Mesenteric fat pad (tissue), 1 donor: ENCODE measurements at regions not wholly inside any gene's neighbourhood (a gene's known extent, or its start where the extent isn't known, plus 50 kb on each side); places are given as distances from the start of the nearest gene placed in this dataset.
"Not testable (repeated sequence)": the region's sequence is repeated elsewhere in the genome, so short reads cannot be mapped to it uniquely, and the experiment has no call there.

Source experiments
- DNase-seq: peaks from one replicate; pipeline ENCODE4 v3.0.0-alpha.2; 2020; ENCODE audit warnings: low spot score
- donor health status: DM: yes; HTN: yes; CAD: no.

- DNase-seq = no peak
These were observed 197.4 kb upstream of the TBL1X start for GRCh38 chrX:9267415-9267814.

GRCh38 chrX:9269134-9269533 lies 195.7 kb upstream of the TBL1X start:
- no peak for DNase-seq

GRCh38 chrX:9271789-9272525 lies 192.9 kb upstream of the TBL1X start:
- no peak for DNase-seq

GRCh38 chrX:9273744-9274143 lies 191.1 kb upstream of the TBL1X start:
- no peak for DNase-seq

GRCh38 chrX:9278475-9279233 lies 186.2 kb upstream of the TBL1X start:
- DNase-seq = no peak

- no peak for DNase-seq
These were observed 185.7 kb upstream of the TBL1X start for GRCh38 chrX:9279234-9279544.

- DNase-seq = no peak
These were observed 184.0 kb upstream of the TBL1X start for GRCh38 chrX:9280831-9281230.

- no peak for DNase-seq
These were observed 182.5 kb upstream of the TBL1X start for GRCh38 chrX:9282325-9282724.

GRCh38 chrX:9285342-9285771 lies 179.5 kb upstream of the TBL1X start:
- no peak for DNase-seq

GRCh38 chrX:9286234-9286633 lies 178.6 kb upstream of the TBL1X start:
- no peak for DNase-seq

GRCh38 chrX:9291629-9292028 lies 173.2 kb upstream of the TBL1X start:
- no peak for DNase-seq

- DNase-seq = no peak
These were observed 171.8 kb upstream of the TBL1X start for GRCh38 chrX:9293051-9293496.

- DNase-seq = no peak
These were observed 171.0 kb upstream of the TBL1X start for GRCh38 chrX:9293903-9294302.

GRCh38 chrX:9295551-9295950 lies 169.3 kb upstream of the TBL1X start:
- DNase-seq = no peak

GRCh38 chrX:9298221-9298620 lies 166.6 kb upstream of the TBL1X start:
- DNase-seq = no peak

GRCh38 chrX:9299681-9300080 lies 165.2 kb upstream of the TBL1X start:
- not testable (repeated sequence) for DNase-seq

- no peak for DNase-seq
These were observed 163.0 kb upstream of the TBL1X start for GRCh38 chrX:9301836-9302235.

GRCh38 chrX:9302381-9302780 lies 162.5 kb upstream of the TBL1X start:
- DNase-seq = no peak

- DNase-seq = no peak
These were observed 156.4 kb upstream of the TBL1X start for GRCh38 chrX:9308426-9308825.

- DNase-seq = no peak
These were observed 154.2 kb upstream of the TBL1X start for GRCh38 chrX:9310616-9311015.

GRCh38 chrX:9311421-9312160 lies 153.3 kb upstream of the TBL1X start:
- no peak for DNase-seq
